BLaER1 treated with 17β-estradiol and CSF1 and Interleukin-3, amounts not matched to agents 10 nM and 100 nM (cell line): ENCODE measurements at regions not wholly inside any gene's neighbourhood (a gene's known extent, or its start where the extent isn't known, plus 50 kb on each side); places are given as distances from the start of the nearest gene placed in this dataset.

Experiments
- H3K27ac ChIP-seq, 11 experiments: shearing (Covaris generic); formaldehyde crosslinking; 2 replicates each; pipeline ENCODE4 v1.8.1; 2022
- H3K27me3 ChIP-seq, 11 experiments: shearing (Covaris generic); formaldehyde crosslinking; 2 replicates each; pipeline ENCODE4 v1.8.1; 2022
- H3K36me3 ChIP-seq, 11 experiments: shearing (Covaris generic); formaldehyde crosslinking; 2 replicates each; pipeline ENCODE4 v1.8.1; 2022
- H3K4me1 ChIP-seq, 10 experiments: shearing (Covaris generic); formaldehyde crosslinking; 2 replicates each; pipeline ENCODE4 v1.8.1; 2022
- H3K4me2 ChIP-seq, 11 experiments: shearing (Covaris generic); formaldehyde crosslinking; 2 replicates each; pipeline ENCODE4 v1.8.1; 2022
- H3K4me3 ChIP-seq, 10 experiments: shearing (Covaris generic); formaldehyde crosslinking; 2 replicates each; pipeline ENCODE4 v1.8.1; 2022
- H3K9ac ChIP-seq, 11 experiments: shearing (Covaris generic); formaldehyde crosslinking; 2 replicates each; pipeline ENCODE4 v1.8.1; 2022
- H3K9me3 ChIP-seq, 11 experiments: shearing (Covaris generic); formaldehyde crosslinking; replicated peaks in 1 of 11; 2 replicates each; pipeline ENCODE4 v1.8.1; 2022
- H4K20me1 ChIP-seq, 11 experiments: shearing (Covaris generic); formaldehyde crosslinking; 2 replicates each; pipeline ENCODE4 v1.8.1; 2022
- Cebpa-rat ChIP-seq, 11 experiments: shearing (Covaris generic); IDR thresholded peaks; 2 replicates each; pipeline ENCODE4 v1.8.1; 2022

GRCh38 chr3:87358066-87358465 lies 81.7 kb upstream of the POU1F1 start:
- H3K36me3 ChIP-seq, result no peaks in the 10 kb centered on the region
- H3K9me3 ChIP-seq, result peaks cover 0 to 8% (median 7%) of the 10 kb centered on the region in 11 experiments; a peak in 8 of 22 replicates
- no peak for TF ChIP-seq Cebpa-rat (IDR thresholded peaks at IDR 0.05)
- no peak overlapping the region for H3K27ac ChIP-seq
- no peak overlapping the region for H3K9ac ChIP-seq
- no peaks in the 10 kb centered on the region for H3K4me1 ChIP-seq
- no peak overlapping the region for H3K4me3 ChIP-seq
- no peaks in the 10 kb centered on the region for H4K20me1 ChIP-seq
- no peak overlapping the region for H3K4me2 ChIP-seq
- no peaks in the 10 kb centered on the region for H3K27me3 ChIP-seq

GRCh38 chr3:87354398-87354797 lies 78.0 kb upstream of the POU1F1 start:
- peak in 4 of 11 experiments; percentile 23 to 31 (median 26); a peak in 5 of 22 replicates for TF ChIP-seq Cebpa-rat (IDR thresholded peaks at IDR 0.05)
- Histone ChIP-seq H3K9me3 (peaks cover 0 to 8% (median 7%) of the 10 kb centered on the region in 11 experiments; a peak in 8 of 22 replicates), H3K4me3 (no peak overlapping the region), H3K4me2 (no peak overlapping the region), H3K4me1 (no peaks in the 10 kb centered on the region), H3K36me3 (no peaks in the 10 kb centered on the region), H3K27me3 (no peaks in the 10 kb centered on the region), H4K20me1 (no peaks in the 10 kb centered on the region), H3K27ac (no peak overlapping the region), H3K9ac (no peak overlapping the region)

GRCh38 chr3:87351937-87352336 lies 75.6 kb upstream of the POU1F1 start:
- Histone ChIP-seq H3K27ac (no peak overlapping the region), H3K4me2 (no peak overlapping the region), H3K36me3 (no peaks in the 10 kb centered on the region), H3K27me3 (no peaks in the 10 kb centered on the region), H3K9me3 (peaks cover 0 to 8% (median 7%) of the 10 kb centered on the region in 11 experiments; a peak in 8 of 22 replicates), H3K4me1 (no peaks in the 10 kb centered on the region), H3K4me3 (no peak overlapping the region), H3K9ac (no peak overlapping the region), H4K20me1 (no peaks in the 10 kb centered on the region)
- no peak for TF ChIP-seq Cebpa-rat (IDR thresholded peaks at IDR 0.05)

- Histone ChIP-seq H3K9me3 (peaks cover 0 to 4% (median 2%) of the 10 kb centered on the region in 11 experiments; a peak in 7 of 22 replicates), H3K36me3 (no peaks in the 10 kb centered on the region), H4K20me1 (no peaks in the 10 kb centered on the region), H3K4me2 (no peak overlapping the region), H3K4me1 (no peaks in the 10 kb centered on the region), H3K4me3 (no peak overlapping the region), H3K9ac (no peak overlapping the region), H3K27ac (no peak overlapping the region), H3K27me3 (no peaks in the 10 kb centered on the region)
- TF ChIP-seq Cebpa-rat (IDR thresholded peaks at IDR 0.05), result no peak
Measured at GRCh38 chr3:87350367-87351199, 74.2 kb upstream of the POU1F1 start.

- Histone ChIP-seq H3K27me3 (no peaks in the 10 kb centered on the region), H3K27ac (no peak overlapping the region), H3K4me2 (no peak overlapping the region), H3K36me3 (no peaks in the 10 kb centered on the region), H3K4me3 (no peak overlapping the region), H4K20me1 (no peaks in the 10 kb centered on the region), H3K4me1 (no peaks in the 10 kb centered on the region), H3K9me3 (no peaks in the 10 kb centered on the region), H3K9ac (no peak overlapping the region)
- TF ChIP-seq Cebpa-rat (IDR thresholded peaks at IDR 0.05), result no peak
Measured at GRCh38 chr3:87349833-87350232, 73.4 kb upstream of the POU1F1 start.

GRCh38 chr3:87336761-87337160 lies 60.4 kb upstream of the POU1F1 start:
- H4K20me1 ChIP-seq, result no peaks in the 10 kb centered on the region
- no peaks in the 10 kb centered on the region for H3K27me3 ChIP-seq
- no peak overlapping the region for H3K4me2 ChIP-seq
- H3K36me3 ChIP-seq, result no peaks in the 10 kb centered on the region
- H3K9ac ChIP-seq, result no peak overlapping the region
- H3K4me1 ChIP-seq, result no peaks in the 10 kb centered on the region
- no peak for TF ChIP-seq Cebpa-rat (IDR thresholded peaks at IDR 0.05)
- no peak overlapping the region for H3K27ac ChIP-seq
- H3K9me3 ChIP-seq, result peaks cover 0 to 5% (median 2%) of the 10 kb centered on the region in 11 experiments; a peak in 9 of 22 replicates
- no peak overlapping the region for H3K4me3 ChIP-seq

GRCh38 chr3:87335931-87336330 lies 59.5 kb upstream of the POU1F1 start:
- Histone ChIP-seq H3K27ac (no peak overlapping the region), H3K36me3 (no peaks in the 10 kb centered on the region), H3K4me2 (no peak overlapping the region), H4K20me1 (no peaks in the 10 kb centered on the region), H3K27me3 (no peaks in the 10 kb centered on the region), H3K4me3 (no peak overlapping the region), H3K9ac (no peak overlapping the region), H3K4me1 (no peaks in the 10 kb centered on the region), H3K9me3 (no peaks in the 10 kb centered on the region; a peak in 1 of 22 replicates)
- TF ChIP-seq Cebpa-rat (IDR thresholded peaks at IDR 0.05), result no peak

GRCh38 chr3:87333393-87333892 lies 57.1 kb upstream of the POU1F1 start:
- Histone ChIP-seq H3K27me3 (no peaks in the 10 kb centered on the region), H3K4me1 (no peaks in the 10 kb centered on the region), H3K27ac (no peak overlapping the region), H4K20me1 (no peaks in the 10 kb centered on the region), H3K9me3 (no peaks in the 10 kb centered on the region), H3K9ac (no peak overlapping the region), H3K4me3 (no peak overlapping the region), H3K36me3 (no peaks in the 10 kb centered on the region), H3K4me2 (no peak overlapping the region)
- TF ChIP-seq Cebpa-rat (IDR thresholded peaks at IDR 0.05), result no peak

GRCh38 chr3:87332789-87333188 lies 56.4 kb upstream of the POU1F1 start:
- no peaks in the 10 kb centered on the region for H3K4me1 ChIP-seq
- H4K20me1 ChIP-seq, result no peaks in the 10 kb centered on the region
- H3K9me3 ChIP-seq, result no peaks in the 10 kb centered on the region
- H3K4me2 ChIP-seq, result no peak overlapping the region
- H3K27me3 ChIP-seq, result no peaks in the 10 kb centered on the region
- H3K27ac ChIP-seq, result no peak overlapping the region
- TF ChIP-seq Cebpa-rat (IDR thresholded peaks at IDR 0.05), result no peak
- no peak overlapping the region for H3K9ac ChIP-seq
- H3K36me3 ChIP-seq, result no peaks in the 10 kb centered on the region
- no peak overlapping the region for H3K4me3 ChIP-seq

GRCh38 chr3:87329065-87329464 lies 52.7 kb upstream of the POU1F1 start:
- TF ChIP-seq Cebpa-rat (IDR thresholded peaks at IDR 0.05), result no peak
- Histone ChIP-seq H3K27me3 (no peaks in the 10 kb centered on the region), H3K4me3 (no peak overlapping the region), H3K4me1 (no peaks in the 10 kb centered on the region), H4K20me1 (no peaks in the 10 kb centered on the region), H3K9me3 (peaks cover 0 to 3% (median 0%) of the 10 kb centered on the region in 11 experiments; a peak in 1 of 22 replicates), H3K4me2 (no peak overlapping the region), H3K27ac (no peak overlapping the region), H3K36me3 (no peaks in the 10 kb centered on the region), H3K9ac (no peak overlapping the region)
